HG03571 (cell line): ENCODE measurements at regions not wholly inside any gene's neighbourhood (a gene's known extent, or its start where the extent isn't known, plus 50 kb on each side); places are given as distances from the start of the nearest gene placed in this dataset.
"Not testable (repeated sequence)": the region's sequence is repeated elsewhere in the genome, so short reads cannot be mapped to it uniquely, and the experiment has no call there.

Source experiments
- ATAC-seq: cut with Tn5 transposase; IDR thresholded peaks from one replicate; pipeline ENCODE4 v1.9.1; 2021; ENCODE audit not compliant: unreplicated experiment

- ATAC-seq = no peak
Measured at GRCh38 chr4:174012135-174012885, 271.2 kb downstream of the FBXO8 start.

- ATAC-seq = no peak
Measured at GRCh38 chr4:174010547-174010946, 272.9 kb downstream of the FBXO8 start.

GRCh38 chr4:174009686-174010451, 273.6 kb downstream of the FBXO8 start:
- ATAC-seq = no peak

- ATAC-seq = no peak
Measured at GRCh38 chr4:174005422-174005821, 278.0 kb downstream of the FBXO8 start.

GRCh38 chr4:173998471-173999144, 284.9 kb downstream of the FBXO8 start:
- ATAC-seq = no peak

GRCh38 chr4:173995779-173996178, 287.7 kb downstream of the FBXO8 start:
- not testable (repeated sequence) for ATAC-seq

- no peak for ATAC-seq
Measured at GRCh38 chr4:173991814-173992213, 291.7 kb downstream of the FBXO8 start.

GRCh38 chr4:173991316-173991715, 292.2 kb downstream of the FBXO8 start:
- no peak for ATAC-seq

- ATAC-seq = no peak
Measured at GRCh38 chr4:173990869-173991210, 292.6 kb downstream of the FBXO8 start.

- ATAC-seq = no peak
Measured at GRCh38 chr4:173990126-173990868, 293.2 kb downstream of the FBXO8 start.

- ATAC-seq = not testable (repeated sequence)
Measured at GRCh38 chr4:173963523-173963922, 319.9 kb downstream of the FBXO8 start.

GRCh38 chr4:173960398-173960797, 323.1 kb downstream of the FBXO8 start:
- ATAC-seq = no peak

- ATAC-seq = no peak
Measured at GRCh38 chr4:173958445-173958844, 325.0 kb downstream of the FBXO8 start.

GRCh38 chr4:173943547-173943946, 339.9 kb downstream of the FBXO8 start:
- no peak for ATAC-seq

- no peak for ATAC-seq
Measured at GRCh38 chr4:173940146-173940545, 343.3 kb downstream of the FBXO8 start.

GRCh38 chr4:173937631-173938270, 345.7 kb downstream of the FBXO8 start:
- no peak for ATAC-seq

- no peak for ATAC-seq
Measured at GRCh38 chr4:173936861-173937260, 346.6 kb downstream of the FBXO8 start.

GRCh38 chr4:173935622-173936405, 347.7 kb downstream of the FBXO8 start:
- no peak for ATAC-seq

- ATAC-seq = no peak
Measured at GRCh38 chr4:173934933-173935620, 348.4 kb downstream of the FBXO8 start.
